ENCODE measurements at regions not wholly inside any gene's neighbourhood (a gene's known extent, or its start where the extent isn't known, plus 50 kb on each side); places are given as distances from the start of the nearest gene placed in this dataset.
"Not testable (repeated sequence)": the region's sequence is repeated elsewhere in the genome, so short reads cannot be mapped to it uniquely, and the experiment has no call there.

DNA sequence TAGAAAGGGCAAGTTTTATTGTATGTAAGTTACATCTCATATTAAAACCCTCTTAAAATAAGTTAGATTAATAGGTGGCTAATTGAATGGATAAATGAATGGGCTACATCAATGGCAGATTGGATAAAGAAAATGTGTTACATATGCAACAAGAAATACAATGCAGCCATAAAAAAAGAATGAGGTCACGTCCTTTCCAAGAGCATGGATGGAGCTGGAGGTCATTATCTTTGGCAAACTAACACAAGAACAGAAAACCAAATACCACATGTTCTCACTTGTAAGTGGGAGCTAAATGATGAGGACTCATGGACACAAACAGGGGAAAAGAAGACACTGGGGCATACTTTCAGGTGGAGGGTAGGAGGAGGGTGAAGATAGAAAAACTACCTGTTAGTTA is 182.2 kb upstream of the GNAI1 start:
- DNase-seq, result no peak

- DNase-seq, result no peak
Observed at GRCh38 chr7:79951415-79951814, 183.2 kb upstream of the GNAI1 start.

GRCh38 chr7:79949778-79950177 is 184.9 kb upstream of the GNAI1 start:
- DNase-seq, result no peak

DNA sequence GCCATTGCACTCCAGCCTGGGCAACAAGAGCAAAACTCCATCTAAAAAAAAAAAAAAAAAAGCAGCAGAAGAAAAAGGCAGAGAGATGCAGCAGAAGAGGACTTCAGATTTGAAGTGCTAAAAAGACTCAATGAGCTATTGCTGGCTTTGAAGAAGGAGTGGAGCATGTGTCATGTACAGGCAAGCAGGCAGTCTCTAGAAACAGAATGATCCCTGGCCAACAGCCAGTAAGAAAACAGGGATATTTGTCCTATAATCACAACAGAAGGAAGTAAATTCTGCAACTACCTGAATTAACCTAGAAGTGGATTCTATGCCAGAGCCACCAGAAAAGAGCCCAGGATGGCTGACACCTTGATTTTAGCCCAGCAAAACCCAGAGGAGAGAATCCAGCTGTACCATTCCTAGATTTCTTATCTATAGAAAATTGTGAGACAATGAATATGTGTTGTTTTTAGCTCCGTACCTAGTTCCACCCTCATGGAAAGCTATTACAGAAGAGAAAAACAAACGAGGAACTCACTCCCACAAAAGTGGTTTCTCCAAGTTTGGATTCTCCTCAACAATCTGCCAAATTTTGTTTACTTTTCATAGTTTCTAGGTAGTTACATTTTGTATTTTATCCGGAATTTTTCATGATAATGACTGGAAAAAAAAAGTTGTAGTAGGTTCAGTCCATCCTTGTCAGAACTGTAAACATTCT is 198.2 kb upstream of the GNAI1 start:
- no peak for DNase-seq

GRCh38 chr7:79934727-79935126 is 199.9 kb upstream of the GNAI1 start:
- DNase-seq, result no peak

DNA sequence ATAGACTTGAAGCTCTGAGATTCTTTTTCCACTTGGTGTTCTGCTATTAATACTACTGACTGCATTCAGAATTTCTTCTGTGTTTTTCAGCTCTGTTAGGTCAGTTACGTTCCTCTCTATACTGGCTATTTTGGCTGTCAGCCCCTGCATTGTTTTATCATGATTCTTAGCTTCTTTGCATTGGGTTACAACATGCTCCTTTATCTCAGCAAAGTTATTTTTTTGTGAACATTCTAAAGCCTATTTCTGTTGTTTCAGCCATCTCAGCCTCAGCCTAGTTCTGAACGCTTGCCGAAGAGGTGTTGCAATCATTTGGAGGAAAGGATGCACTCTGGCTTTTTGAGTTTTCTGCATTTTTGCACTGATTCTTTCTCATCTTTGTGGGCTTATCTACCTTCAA is 201.5 kb upstream of the GNAI1 start:
- DNase-seq, result no peak

GRCh38 chr7:79930604-79931003 is 204.0 kb upstream of the GNAI1 start:
- no peak for DNase-seq

DNA sequence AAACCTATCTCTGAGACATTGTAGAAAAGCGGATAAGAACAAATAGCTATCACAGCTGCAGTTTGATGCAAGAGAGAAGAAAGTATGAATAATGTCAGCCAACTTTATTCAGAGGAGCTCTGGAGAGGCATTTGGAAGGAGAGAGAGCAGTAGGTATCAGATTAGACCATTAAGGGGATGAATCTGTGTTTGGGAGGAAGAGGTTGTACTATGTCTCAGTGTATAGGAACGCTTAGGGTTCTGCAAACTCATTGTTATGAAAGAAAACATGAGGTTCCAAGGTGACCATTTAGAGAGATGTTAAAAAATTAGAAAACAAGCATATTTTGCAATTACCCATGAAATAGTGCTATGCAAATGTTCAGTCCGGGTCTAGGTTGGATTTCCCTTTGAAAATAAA is 207.5 kb upstream of the GNAI1 start:
- DNase-seq, result no peak

DNA sequence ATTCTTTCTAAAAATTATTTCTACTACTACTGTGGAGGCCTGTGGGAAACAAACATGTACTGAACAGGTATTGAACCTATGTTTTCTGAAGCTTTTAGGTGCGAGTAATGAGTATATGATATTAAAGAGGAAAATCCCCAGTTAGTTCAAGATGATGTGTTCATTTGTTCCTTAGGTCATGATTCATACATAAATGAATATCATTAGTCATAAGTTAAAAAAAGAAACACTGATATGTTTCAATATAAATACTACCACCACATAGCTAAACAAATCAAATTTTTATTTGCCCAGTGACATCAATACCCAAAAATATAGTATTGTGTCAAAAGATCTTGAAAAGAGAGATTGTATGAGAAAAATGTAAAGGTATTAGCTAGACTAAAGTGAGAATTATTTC is 210.7 kb upstream of the GNAI1 start:
- no peak for DNase-seq

- DNase-seq, result no peak
Observed at GRCh38 chr7:79922894-79923293, 211.7 kb upstream of the GNAI1 start.

- DNase-seq, result no peak
Observed at GRCh38 chr7:79921976-79922375, 212.7 kb upstream of the GNAI1 start.

DNA sequence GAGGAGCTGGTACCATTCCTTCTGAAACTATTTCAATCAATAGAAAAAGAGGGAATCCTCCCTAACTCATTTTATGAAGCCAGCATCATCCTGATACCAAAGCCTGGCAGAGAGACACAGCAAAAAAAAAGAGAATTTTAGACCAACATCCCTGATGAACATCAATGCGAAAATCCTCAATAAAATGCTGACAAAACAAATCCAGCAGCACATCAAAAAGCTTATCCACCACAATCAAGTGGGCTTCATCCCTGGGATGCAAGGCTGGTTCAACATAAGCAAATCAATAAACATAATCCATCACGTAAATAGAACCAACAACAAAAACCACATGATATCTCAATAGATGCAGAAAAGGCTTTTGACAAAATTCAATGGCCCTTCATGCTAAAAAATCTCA is 216.0 kb upstream of the GNAI1 start:
- not testable (repeated sequence) for DNase-seq

GRCh38 chr7:79915346-79915745 is 219.3 kb upstream of the GNAI1 start:
- not testable (repeated sequence) for DNase-seq

DNA sequence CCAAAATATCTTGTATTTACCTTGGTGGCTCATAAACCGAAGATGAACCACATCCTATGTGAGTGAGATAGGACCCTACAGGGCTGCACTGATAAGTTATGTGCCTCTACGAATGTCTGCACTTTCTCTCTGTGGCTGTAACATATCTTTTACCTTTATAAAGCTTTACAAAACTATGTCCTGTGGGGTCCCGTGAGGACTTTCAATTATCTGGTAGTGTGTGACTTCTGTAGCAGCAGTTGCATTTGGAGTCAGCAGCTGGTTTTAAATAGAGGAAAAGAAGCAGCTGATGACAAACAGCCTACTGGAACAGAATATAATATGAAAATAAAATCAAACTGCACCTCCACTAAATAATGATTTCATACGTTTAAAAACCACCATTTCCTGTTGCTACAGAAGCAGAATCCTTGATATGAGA is 222.4 kb upstream of the GNAI1 start:
- DNase-seq, result no peak

- no peak for DNase-seq
Observed at GRCh38 chr7:79911420-79911819, 223.2 kb upstream of the GNAI1 start.

- no peak for DNase-seq
Observed at GRCh38 chr7:79909176-79909575, 225.5 kb upstream of the GNAI1 start.

GRCh38 chr7:79897166-79897565 is 237.5 kb upstream of the GNAI1 start:
- no peak for DNase-seq

- no peak for DNase-seq
Observed at GRCh38 chr7:79893991-79894390, 240.6 kb upstream of the GNAI1 start.

DNA sequence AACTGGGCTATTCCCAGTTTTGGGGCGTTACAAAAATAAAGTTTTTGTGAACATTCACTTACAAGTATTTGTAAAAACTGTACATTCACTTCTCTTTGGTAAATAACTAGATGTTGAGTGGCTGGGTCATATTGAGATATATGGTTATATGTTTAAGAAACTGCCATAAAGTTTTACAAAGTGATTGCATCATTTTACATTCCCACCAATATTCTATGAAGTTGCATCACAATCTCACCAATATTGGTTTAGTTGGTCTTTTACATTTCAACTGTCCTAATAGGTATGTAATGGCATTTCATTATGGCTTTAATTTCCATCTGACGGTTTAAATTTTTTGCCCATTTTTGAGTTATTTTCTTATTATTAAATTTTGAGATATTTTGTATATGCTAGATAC is 251.7 kb upstream of the GNAI1 start:
- DNase-seq, result no peak

- DNase-seq, result no peak
Observed at GRCh38 chr7:79880312-79880711, 254.3 kb upstream of the GNAI1 start.

DNA sequence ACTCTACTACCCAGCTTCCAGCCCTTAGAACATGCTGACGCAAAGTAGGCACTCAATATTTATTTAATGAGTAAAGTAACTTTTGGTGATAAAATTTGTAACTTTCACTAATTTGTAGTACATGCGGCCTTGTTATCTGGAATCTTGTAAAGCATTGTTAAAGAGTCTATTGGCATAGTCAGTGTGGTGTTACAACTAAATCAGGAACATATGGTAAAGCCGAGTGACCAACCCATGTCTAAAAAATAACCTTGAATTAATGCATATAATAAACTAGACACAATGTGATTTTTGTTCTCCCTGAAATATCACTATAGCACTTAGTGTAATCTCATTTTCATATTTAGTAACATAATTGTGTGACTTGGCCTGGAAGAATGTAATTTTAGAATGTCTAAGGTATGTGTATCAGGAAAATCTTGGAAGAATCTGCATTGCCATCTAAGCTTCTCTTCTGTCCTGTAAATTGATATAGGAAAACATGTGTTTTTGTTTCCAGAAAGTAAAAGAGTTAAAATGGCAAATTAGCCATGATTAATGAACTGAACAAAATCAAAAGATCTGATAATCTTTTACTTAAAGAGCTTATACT is 256.7 kb upstream of the GNAI1 start:
- DNase-seq, result no peak

- DNase-seq, result no peak
Observed at GRCh38 chr7:79876848-79877252, 257.8 kb upstream of the GNAI1 start.

GRCh38 chr7:79874797-79875196 is 259.8 kb upstream of the GNAI1 start:
- no peak for DNase-seq

DNA sequence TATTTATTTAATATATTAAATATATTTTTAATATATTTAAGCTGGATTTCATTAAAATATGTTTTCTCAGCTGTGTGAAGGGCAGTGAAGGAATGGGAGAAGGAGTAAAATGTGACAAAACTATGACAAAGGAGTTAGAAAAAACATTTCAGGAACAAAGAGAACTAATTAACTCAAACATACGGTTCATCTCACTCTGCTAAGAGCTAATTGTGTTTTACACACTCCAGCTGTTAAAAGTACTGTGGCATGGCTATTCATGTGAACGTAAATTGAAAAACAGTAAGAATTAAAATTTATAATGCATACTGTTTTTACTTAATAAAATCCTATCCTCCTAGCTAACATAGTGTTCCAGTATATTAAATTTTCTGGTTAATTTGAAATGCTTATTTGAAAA is 262.5 kb upstream of the GNAI1 start:
- no peak for DNase-seq

GRCh38 chr7:79868010-79868409 is 266.6 kb upstream of the GNAI1 start:
- DNase-seq, result no peak
